LoVo (cell line): ENCODE measurements at regions not wholly inside any gene's neighbourhood (a gene's known extent, or its start where the extent isn't known, plus 50 kb on each side); places are given as distances from the start of the nearest gene placed in this dataset.

Source experiments
- DNase-seq: peaks from one replicate; pipeline ENCODE4 v3.0.0-alpha.2; 2016; ENCODE audit warnings: low spot score

DNA sequence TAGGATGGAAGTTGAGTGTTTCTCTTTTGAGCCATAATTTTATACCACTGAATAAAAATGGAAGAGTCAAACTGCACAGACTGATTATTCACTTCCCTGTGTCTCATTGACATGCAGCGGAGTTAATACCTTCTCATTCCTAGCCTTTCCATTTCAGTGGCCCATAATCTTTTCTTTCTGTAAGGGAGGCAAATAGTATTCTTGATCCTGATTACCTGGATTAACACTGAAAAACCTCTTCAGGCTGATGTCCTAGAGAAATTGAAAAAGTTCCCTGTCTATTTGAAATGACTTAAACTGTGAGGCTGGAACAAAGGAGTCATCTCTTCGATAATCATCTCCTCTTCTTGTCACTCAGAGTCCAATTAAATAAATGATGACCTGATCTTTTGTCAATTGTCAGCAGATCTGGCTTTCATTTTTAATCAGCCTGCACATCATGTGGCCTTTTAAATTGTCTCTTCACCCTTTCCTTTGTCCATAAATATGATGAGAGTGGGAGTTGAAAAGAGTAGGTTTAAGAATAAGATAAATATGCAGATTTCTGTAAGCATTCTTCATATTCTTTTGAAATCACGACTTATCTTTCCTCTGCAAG lies 713.0 kb downstream of the EPM2A start:
- DNase-seq: no peak

DNA sequence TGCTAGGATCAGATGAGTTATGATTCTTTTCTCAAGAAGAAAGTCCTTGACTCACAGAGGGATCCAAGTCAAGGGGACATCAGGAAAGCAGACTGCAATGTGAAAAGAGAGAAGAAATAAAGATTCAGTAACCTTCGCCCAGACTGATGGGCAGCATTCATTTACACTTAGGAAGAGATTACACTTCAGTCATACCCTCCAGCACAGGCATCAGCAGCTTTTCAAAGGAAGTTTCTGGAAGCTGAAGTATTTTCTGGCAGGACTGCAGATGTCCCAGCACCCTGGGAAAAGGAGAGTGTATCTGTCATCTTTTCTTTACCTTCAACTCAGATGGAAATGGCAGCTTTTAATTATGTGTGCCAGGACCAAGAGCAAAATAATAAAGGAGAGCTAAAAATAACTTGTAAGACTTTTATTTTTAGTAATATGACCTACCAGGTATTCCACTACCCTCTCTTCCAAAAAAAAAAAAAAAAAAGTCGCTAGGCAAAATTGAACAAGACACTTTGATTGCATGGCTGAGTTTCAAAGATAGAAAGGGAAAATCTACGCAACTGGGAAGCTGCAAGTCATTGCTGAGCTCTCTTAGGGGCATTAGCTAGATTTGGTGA lies 712.1 kb downstream of the EPM2A start:
- no peak for DNase-seq

DNA sequence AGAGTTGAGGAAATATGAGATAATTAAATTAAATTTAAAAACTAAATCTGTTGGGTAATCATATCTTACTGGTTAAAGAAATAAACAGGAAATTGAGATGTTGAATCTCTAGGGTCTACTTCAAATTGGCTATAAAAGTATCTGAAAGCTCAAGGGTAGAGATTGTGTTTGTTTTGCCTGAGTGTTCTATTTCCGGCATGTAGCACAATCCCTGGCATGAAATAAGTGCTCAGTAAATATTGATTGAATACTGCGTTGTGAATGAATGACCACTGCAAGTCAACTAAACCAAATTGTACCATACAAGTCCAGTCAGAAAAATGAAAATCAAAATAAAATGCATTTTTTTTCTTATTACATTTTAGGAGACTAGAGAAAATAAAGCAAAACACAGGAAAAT lies 709.8 kb downstream of the EPM2A start:
- no peak for DNase-seq

DNA sequence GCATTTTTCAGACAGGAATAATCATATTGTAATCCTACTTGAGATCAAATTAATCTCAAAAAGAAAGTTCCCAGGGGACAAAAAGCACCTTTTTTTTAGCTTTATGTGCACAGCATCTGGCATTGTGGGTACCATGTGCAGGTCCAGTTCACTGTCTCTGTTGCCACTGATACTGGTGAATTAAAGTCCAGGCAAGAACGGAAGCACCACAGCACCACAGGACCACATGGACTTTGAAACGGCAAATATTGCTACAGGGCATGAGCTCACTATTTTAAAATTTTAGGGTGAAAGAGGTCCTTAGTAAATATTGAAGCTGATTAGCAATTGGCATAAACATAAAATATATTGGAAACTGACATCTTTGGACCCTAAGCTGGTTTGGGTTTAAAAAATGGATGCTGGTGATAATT lies 709.0 kb downstream of the EPM2A start:
- DNase-seq: no peak

DNA sequence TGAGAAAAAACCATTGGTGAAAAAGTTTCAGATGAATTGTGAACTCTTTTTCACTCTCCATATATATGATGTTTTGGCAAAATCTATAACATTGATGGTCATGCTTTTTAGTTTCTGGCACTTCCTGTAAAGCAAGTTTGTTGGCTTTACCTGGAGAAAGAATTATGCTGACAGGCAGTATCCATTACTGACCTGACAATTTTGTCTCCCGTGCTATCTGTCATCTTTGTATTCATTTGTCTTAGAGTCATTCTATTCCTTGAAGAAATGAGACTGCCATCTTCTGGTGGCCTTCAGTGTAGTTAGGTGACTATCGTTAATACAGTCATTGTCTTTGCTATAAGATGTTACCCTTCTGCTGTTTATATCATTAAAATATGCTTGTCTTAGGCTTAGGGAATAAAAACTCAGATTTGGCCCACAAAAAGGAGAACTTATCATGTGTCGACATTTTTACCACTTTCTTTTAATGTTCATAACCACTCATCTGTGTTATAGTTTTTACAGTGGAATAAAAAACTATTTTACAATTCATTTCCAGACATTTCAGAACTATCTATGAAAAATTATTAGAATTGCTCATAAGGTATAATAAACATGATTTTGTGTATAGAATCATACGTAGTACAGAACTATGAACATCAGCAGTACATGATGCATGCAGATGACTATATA lies 707.0 kb downstream of the EPM2A start:
- DNase-seq: peak; percentile 51

DNA sequence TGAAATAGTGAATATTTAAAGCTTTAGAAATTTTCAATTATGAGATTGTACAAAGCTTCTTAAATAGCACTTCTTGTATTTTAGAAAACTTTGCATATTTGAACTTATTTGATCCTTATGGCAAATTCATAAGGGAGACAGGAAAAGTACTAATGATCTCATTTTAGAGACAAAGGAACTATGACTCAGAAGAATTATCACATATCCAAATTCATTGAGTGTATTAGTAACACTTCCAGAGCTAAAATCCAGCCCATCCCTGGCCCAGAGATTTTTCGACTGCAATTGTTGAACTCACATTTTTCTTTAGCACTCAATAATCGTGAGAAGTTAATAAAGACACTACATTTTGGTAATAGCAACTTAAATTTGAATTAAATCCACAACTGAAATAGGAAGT lies 704.3 kb downstream of the EPM2A start:
- DNase-seq: no peak

DNA sequence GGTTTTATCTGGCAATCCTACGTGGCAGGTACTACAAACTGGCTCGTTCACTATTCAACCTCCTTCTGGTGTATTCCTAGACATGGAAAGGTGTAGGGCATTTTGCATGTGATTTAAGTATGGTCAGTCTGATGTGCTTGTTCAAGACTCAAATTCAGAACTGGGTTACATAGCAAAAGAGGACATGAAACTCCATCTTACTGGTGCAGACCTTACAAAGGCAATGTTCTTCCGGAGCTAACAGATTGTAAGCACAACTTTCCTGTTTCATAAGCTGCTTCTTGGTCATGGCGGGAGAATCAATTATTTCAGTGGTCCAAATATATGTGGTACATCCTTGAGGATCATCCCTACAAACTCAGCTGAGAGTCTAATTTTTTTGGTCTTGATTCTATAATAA lies 703.4 kb downstream of the EPM2A start:
- no peak for DNase-seq

DNA sequence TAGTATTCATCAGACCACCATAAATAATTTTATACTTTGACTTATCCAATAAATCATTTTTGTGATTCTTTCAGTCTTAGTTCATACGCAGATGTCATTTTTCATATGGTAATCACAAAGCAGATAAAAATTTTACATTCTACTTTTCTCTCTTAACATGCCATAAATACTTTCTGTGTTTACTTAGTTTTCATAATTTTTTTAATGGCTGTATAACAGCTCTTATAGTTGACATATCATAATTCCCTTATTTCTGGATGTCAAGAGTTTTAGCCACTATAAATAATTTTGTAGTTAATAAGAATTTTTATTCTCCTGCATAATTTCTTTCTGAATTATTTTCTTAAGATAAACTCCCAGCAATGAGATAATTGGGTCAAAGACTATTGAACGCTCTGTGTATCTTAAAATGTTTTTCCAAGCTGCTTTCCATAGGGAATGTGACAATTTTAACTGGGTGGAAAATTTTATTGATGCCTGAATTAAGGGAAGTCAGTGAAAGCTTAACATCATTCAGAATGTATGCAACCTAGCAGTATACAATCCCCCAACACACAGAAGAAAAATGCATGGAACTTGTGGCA lies 702.7 kb downstream of the EPM2A start:
- no peak for DNase-seq

DNA sequence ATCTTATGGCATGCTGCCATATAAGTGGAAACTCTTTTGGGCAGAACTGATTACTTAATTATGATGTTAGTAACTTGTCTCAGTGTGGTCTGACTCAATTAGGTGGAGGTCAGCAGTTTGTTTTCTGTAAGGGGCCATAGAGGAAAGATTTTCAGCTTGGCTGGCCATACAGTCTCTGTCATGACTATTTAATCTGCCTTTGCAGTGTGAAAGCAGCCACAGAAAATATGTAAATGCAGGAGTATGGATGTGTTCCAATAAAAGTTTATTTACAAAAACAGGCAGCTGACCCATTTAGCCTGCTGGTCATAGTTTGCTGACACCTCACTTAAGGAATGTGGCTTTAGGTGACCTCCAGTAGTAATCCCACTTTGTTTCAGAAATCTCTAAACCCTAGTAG lies 700.7 kb downstream of the EPM2A start:
- no peak for DNase-seq

DNA sequence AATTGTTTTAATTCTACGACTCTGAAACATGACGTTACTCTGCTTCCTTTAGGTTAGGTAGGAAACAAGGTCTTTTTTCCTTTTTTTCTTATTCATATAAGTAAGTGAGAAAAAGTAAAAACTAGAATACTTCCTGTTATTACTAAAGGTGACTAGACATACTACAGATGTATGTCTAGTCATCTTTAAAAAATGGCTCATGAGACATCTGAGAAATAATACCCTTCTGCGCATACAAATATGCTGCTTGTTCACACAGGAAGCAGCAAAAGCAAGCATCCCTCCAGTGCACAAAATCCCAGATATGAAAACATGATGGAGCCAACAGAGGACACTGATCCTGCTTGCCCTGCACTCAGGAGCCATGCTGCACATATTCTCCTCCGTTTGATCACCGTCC lies 699.1 kb downstream of the EPM2A start:
- DNase-seq: no peak

DNA sequence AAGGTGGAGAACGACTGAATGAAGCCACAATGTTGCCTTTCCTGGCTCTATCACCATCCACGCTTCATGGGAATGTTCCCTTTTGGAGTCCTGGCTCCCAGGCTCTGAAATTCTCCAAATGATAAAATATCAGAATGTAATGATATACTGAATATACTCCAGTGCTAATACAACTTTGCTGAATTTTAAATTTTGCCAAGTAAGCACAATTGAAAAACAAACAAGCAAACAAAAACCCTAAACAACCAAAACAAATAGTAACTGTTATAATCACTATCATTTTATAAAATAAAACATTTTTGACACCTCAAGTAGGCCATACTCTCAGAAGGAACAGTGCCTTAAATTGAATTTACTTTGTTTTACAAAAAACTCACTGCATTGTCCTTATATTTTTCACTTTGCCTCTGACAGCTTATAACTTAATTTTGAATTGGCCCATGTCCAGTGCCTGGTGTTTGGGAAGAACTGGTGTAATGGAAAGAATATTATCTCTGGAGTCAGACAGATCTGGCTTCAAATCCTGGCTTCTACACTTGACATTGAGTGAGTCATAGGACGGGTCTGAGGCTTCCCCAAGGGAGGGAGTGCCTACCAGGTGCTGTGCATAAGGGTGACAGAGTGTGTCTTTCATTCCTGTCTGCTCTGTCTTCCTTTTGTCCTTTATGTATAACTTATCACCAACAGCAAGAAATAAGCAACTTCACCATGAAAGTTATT lies 698.3 kb downstream of the EPM2A start:
- DNase-seq: no peak

DNA sequence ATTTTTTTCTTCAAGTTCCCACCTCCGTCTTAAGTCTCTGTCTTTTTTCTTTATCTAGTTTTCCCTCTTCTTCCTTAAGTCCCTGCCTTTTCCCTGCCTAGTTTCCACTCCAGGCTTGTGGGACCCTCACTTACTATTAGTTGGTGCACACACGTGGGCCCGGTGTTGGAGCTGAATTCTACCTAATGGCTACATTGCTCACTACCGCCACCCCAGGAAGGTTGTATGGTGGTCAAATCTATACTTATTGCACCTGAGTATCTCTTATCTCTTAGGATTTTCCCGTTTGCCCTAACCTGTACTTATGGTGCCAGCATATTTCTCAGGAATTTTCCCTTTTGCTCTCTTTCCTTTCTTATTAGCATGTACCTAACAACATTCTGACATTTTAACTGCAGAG lies 692.8 kb downstream of the EPM2A start:
- DNase-seq: no peak

DNA sequence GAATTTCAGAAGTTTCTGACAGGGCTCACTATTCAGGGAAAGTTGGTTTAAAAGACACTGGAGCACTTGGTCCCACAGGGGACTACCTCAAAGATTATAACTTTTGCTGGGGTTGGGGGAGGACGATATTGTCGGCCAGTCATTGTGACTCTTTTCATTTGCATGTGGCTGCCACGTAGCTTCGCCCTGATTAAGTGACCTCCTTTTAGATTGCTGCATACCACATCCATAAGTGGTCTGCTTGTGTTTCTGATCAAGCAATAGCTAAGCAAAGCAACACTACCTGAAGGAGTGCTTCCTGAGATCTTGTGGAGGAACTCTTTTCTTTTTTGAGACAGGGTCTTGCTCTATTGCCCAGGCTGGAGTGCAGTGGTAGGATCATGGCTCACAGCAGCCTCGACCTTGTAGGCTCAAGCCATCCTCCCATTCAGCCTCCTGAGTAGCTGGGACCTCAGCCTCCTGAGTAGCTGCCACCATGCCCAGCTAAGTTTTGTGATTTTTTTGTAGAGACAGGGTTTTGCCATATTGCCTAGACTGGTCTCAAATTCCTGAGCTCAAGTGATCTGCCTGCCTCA lies 691.3 kb downstream of the EPM2A start:
- DNase-seq: no peak

DNA sequence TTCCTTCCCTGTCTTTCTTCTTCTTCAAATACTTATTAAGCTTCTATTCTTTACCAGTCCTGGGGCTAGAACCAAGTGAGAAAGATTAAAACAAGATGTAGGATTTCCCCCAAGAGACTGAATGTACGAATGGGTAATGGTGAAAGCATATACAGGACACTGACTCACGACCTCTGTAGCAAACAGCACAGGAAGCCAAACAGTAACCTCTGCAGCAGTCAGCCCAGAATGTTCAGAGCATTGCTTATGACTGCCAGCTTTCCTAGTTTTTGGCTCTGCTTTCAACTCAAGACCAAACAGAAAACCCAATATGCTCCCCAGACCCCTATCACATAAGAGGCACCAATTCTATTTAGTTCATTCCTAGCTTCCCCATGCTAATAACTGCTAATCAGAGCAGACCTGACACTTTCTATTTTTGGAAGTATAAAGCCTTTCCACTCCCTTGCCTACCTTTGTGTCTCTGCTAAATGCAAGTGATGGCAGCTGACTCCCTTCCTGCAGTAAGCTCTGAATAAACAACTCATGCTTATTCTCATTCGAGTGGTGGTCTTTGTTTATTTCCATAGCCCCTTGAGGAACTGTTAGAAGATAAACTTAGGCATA lies 690.6 kb downstream of the EPM2A start:
- DNase-seq: no peak

DNA sequence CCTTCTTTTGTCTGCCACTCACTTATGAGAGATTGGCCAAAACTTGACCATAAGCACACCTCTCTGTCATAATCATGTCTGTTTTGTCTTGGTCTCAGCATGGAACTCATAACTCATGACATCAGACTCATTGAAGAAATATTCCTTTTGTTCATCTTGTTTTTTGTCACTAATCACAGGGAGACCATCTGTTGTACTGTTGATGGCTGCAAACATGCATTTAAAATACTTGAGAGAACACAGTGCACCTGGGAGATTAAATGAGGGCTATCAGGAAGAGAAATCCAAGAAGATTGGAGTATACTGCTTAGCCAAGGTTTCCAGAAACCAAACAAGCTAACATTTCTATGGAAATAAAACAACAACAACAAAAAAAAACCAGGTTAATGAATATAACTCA lies 689.7 kb downstream of the EPM2A start:
- DNase-seq: no peak

DNA sequence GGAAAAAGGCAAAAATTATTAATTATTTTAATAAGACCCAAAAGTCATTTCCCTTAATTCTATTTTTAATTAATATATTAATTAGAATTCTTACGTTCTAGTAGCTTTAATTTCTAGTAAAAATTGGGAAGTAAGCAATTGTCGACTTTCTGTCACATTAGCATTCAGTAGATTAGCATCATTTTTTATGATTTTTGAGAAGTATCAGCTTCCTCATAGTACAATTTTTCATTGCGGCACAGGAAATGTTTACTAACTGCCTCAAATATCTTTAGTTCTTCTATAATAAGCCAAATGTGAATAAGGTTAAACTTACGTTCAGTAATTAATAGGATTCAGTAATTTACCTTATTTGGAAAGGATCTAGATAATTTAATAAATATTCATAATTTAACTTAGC lies 687.4 kb downstream of the EPM2A start:
- no peak for DNase-seq

DNA sequence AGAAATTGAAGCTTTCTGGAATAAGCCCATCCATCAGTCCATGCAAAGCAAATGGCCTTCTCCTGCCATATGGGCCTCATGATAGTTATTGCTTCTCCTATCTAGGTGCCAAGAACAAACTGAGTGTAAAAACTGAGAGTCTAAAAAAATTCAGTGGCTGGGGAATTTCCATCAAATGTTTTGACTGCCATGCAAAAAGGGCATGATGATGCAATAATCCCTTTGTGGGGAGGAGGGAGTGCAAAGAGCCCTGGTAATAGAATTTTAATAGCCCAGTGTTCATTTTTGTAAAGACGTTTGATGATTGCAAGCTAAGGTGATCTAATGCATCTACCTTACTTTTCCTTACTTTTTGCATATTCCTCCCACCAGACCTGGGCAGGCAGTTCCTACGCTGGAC lies 683.7 kb downstream of the EPM2A start:
- no peak for DNase-seq

DNA sequence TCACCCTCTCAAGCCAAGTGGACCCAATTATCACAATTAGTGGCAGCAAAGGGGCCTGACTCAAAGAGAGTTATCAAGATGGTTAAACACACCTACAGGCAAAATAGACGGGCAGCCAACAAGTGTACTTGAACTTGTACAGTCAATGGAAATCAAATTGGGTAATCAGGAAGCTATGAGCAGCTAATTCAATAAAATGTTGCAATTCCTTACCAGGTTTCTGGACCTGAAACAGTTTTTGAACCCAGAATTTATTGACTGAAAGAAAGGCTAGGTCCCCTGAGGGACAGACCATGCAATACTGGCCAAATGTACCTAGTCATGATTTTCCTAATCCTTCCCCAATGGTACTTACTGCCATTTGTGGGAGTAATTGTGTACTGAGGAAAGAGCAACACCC lies 679.8 kb downstream of the EPM2A start:
- DNase-seq: no peak

DNA sequence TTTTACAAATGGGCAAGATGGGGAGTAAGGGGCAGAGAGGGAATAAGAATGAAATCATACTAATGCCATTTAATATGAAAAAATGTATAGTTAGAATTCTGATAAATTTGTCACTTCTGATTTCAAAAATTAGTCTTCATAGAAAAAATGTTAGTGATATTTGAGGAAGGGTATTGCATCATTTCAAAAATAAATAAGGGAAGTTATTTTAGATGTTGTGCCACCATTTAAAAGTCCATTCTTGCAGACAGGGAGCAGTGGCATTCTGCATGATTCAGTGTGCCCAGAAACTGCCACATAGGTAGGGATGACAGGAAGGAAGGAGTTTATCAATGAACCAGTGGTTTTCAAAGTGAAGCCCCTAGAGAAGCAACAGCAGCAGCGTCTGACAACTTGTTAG lies 674.6 kb downstream of the EPM2A start:
- DNase-seq: no peak

DNA sequence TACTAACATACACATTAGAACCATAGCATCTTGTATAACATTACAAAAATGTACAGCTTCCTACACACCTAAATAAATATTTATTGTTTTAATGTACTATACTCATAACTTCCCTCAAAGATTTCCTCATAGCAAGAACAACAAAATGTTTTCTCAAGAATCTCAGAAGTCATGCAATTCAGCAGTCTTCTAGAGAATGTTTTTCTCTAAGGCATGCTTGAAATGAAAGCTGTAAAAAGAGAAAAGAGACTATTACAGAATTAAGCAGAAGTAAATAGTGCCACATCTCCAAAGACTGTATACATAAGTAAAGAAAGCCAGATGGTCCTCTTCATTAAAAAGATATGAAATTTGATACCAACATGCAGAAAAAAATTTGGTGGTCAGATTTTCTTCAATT lies 672.2 kb downstream of the EPM2A start:
- no peak for DNase-seq

DNA sequence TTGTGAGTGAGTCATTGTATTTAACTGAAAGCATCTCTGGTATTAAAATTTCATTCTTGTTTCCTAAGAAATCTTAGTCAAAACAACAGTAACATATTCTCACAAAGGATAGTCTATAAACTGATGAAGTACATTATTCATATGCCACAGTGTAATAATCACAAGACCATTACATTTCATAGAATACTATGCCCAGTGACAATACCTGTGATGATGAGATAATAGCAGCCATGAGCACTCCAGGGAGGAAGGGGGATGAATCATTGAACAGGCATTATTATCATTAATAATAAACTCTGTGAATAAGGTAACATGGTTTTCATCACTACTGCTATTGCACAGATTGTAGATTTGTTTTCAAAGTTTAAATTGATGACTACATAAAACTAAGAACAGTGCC lies 667.9 kb downstream of the EPM2A start:
- no peak for DNase-seq

DNA sequence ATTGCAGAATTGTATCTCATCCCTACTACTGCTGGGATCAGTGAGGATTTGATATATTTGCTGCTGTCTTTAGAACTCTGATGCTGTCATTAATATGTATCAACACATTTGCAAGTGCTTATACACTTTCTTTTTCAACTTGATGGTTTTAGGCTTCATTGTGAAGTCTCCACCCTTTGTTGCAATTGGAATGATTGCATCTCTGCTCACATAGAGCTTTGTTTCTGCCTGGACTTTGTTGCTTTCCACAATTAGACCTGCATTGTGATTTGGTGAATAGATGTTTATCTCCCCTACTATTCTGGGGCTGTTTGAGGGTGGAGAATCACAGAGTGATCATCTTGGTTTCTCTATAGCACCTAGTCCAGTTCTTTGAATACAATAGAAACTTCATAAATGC lies 666.7 kb downstream of the EPM2A start:
- DNase-seq: no peak
